ENCODE measurements at regions not wholly inside any gene's neighbourhood (a gene's known extent, or its start where the extent isn't known, plus 50 kb on each side); places are given as distances from the start of the nearest gene placed in this dataset.

DNA sequence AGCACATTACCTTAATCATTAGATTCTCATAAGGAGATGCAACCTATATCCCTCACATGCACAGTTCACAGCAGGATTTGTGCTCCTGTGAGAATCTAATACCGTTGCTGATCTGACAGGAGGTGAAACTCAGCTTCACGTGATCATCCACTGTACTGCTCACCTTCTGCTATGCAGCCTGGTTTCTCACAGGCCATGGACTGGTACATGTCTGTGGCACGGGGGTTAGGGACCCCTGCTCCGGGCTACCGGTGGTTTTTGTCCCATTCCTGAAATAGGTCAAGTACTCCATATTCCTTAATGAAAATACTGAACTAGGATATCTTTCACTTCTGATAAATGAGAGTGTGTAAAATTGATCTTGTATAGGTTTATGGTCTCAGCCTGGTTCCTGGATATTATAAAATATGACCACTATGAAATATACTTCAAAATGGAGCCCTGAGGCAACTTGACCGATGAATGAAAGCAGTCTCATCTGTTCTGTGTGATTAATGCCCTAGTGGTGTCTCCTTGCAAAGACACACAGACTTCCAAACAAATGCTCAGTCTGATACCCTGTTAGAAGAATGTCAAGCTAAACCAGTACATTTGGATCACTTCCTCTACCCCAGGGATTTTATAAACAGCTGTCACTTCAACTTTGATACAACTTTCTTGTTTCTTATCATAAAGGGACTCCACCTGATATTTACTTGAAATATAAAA is 492.9 kb upstream of the ANO3 start:
- no peak for DNase-seq
- H3F3A ChIP-seq (replicated peaks; ENCODE audit: insufficient read depth) = no peaks in the 10 kb centered on the region
- H3K9me2 ChIP-seq = no peaks in the 10 kb centered on the region
- H3K79me2 ChIP-seq (ENCODE audit: insufficient read depth) = no peaks in the 10 kb centered on the region
- no peak overlapping the region for H2AFZ ChIP-seq (ENCODE audit: low read depth)
- ChIA-PET POLR2A (no interaction called here), CTCF (no interaction called here)
- no peak overlapping the region for H3K4me3 ChIP-seq (ENCODE audit: low read depth in 2 of 2, low read length in 1 of 2)
- no peaks in the 10 kb centered on the region for H3K9me3 ChIP-seq
- no peak overlapping the region for H3K4me2 ChIP-seq
- no peaks in the 10 kb centered on the region for H3K4me1 ChIP-seq (ENCODE audit: control insufficient read depth in 1 of 2, insufficient read depth in 2 of 2, low read depth in 1 of 2, low read length in 1 of 2)
- H3K27ac ChIP-seq (ENCODE audit: low read depth in 2 of 2, low read length in 1 of 2) = no peak overlapping the region
- H3K27me3 ChIP-seq (ENCODE audit: insufficient read depth) = no peaks in the 10 kb centered on the region
- WGBS (ENCODE audit: low lambda C conversion rate) = 59% methylated on average over 5 of the region's 6 CpGs
- no peaks in the 10 kb centered on the region for H3K36me3 ChIP-seq (replicated peaks in 1 of 2; ENCODE audit: control insufficient read depth in 1 of 2, insufficient read depth in 2 of 2, low read length in 1 of 2)
- no peaks in the 10 kb centered on the region for H4K20me1 ChIP-seq (ENCODE audit: insufficient read depth)
- TF ChIP-seq SMC3 (IDR thresholded peaks at IDR 0.05; ENCODE audit: low read depth, low read length) (no peak), FOSL2 (IDR thresholded peaks at IDR 0.05; ENCODE audit: borderline replicate concordance, low read depth) (no peak), RFX5 (IDR thresholded peaks at IDR 0.05; ENCODE audit: low read length) (no peak), NFIC (IDR thresholded peaks at IDR 0.05; ENCODE audit: borderline replicate concordance) (no peak), NRF1 (IDR thresholded peaks at IDR 0.05; ENCODE audit: low read depth, low read length) (no peak), TCF12 (IDR thresholded peaks at IDR 0.05) (no peak), CHD2 (IDR thresholded peaks at IDR 0.05; ENCODE audit: low read length, partially characterized antibody) (no peak), GATA2 (CRISPR knock-in tag; IDR thresholded peaks at IDR 0.05) (no peak), POLR2AphosphoS5 (IDR thresholded peaks at IDR 0.05; ENCODE audit: low read depth, low read length) (no peak), SIN3A (IDR thresholded peaks at IDR 0.05; ENCODE audit: borderline replicate concordance, low read depth, low read length) (no peak), RAD21 (IDR thresholded peaks at IDR 0.05; ENCODE audit: low read length) (no peak), YY1 (IDR thresholded peaks at IDR 0.05; ENCODE audit: low read depth) (no peak)
- TF ChIP-seq, protein P1, sequence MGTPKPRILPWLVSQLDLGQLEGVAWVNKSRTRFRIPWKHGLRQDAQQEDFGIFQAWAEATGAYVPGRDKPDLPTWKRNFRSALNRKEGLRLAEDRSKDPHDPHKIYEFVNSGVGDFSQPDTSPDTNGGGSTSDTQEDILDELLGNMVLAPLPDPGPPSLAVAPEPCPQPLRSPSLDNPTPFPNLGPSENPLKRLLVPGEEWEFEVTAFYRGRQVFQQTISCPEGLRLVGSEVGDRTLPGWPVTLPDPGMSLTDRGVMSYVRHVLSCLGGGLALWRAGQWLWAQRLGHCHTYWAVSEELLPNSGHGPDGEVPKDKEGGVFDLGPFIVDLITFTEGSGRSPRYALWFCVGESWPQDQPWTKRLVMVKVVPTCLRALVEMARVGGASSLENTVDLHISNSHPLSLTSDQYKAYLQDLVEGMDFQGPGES (IDR thresholded peaks at IDR 0.05; ENCODE audit: low read depth, low read length) = no peak
- TF ChIP-seq, protein P2, sequence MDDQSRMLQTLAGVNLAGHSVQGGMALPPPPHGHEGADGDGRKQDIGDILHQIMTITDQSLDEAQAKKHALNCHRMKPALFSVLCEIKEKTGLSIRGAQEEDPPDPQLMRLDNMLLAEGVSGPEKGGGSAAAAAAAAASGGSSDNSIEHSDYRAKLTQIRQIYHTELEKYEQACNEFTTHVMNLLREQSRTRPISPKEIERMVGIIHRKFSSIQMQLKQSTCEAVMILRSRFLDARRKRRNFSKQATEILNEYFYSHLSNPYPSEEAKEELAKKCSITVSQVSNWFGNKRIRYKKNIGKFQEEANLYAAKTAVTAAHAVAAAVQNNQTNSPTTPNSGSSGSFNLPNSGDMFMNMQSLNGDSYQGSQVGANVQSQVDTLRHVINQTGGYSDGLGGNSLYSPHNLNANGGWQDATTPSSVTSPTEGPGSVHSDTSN (IDR thresholded peaks at IDR 0.05) = no peak
- TF ChIP-seq, protein P3, sequence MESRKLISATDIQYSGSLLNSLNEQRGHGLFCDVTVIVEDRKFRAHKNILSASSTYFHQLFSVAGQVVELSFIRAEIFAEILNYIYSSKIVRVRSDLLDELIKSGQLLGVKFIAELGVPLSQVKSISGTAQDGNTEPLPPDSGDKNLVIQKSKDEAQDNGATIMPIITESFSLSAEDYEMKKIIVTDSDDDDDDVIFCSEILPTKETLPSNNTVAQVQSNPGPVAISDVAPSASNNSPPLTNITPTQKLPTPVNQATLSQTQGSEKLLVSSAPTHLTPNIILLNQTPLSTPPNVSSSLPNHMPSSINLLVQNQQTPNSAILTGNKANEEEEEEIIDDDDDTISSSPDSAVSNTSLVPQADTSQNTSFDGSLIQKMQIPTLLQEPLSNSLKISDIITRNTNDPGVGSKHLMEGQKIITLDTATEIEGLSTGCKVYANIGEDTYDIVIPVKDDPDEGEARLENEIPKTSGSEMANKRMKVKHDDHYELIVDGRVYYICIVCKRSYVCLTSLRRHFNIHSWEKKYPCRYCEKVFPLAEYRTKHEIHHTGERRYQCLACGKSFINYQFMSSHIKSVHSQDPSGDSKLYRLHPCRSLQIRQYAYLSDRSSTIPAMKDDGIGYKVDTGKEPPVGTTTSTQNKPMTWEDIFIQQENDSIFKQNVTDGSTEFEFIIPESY (IDR thresholded peaks at IDR 0.05; ENCODE audit: borderline replicate concordance, low read depth) = no peak
- TF ChIP-seq, protein P4, sequence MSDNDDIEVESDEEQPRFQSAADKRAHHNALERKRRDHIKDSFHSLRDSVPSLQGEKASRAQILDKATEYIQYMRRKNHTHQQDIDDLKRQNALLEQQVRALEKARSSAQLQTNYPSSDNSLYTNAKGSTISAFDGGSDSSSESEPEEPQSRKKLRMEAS (IDR thresholded peaks at IDR 0.05; ENCODE audit: low read depth) = no peak
- TF ChIP-seq, protein P5, sequence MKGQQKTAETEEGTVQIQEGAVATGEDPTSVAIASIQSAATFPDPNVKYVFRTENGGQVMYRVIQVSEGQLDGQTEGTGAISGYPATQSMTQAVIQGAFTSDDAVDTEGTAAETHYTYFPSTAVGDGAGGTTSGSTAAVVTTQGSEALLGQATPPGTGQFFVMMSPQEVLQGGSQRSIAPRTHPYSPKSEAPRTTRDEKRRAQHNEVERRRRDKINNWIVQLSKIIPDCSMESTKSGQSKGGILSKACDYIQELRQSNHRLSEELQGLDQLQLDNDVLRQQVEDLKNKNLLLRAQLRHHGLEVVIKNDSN (IDR thresholded peaks at IDR 0.05; ENCODE audit: borderline replicate concordance, low read depth) = no peak
- no peak overlapping the region for H3K9ac ChIP-seq

Measured in SK-N-SH (cell line).